K562 (cell line): ENCODE measurements at regions not wholly inside any gene's neighbourhood (a gene's known extent, or its start where the extent isn't known, plus 50 kb on each side); places are given as distances from the start of the nearest gene placed in this dataset.

ENCODE experiments used
- ETV6 ChIP-seq, 3 experiments: fragments of 150-350 bp in 1 of 3; sonication (generic) in 1 of 3; formaldehyde crosslinking in 1 of 3; IDR thresholded peaks; 2 replicates each; pipeline versions ENCODE4 v1.6.1 to v1.8.0; 2014 to 2022; ENCODE audit warnings: borderline replicate concordance in 2 of 3, low read depth in 2 of 3, antibody characterized with exemption in 1 of 3, low read length in 1 of 3, mild to moderate bottlenecking in 1 of 3, missing genetic modification reagents in 1 of 3
- PCBP1 ChIP-seq: fragments of 200-400 bp; formaldehyde crosslinking; IDR thresholded peaks from 2 replicates; pipeline ENCODE4 v1.6.1; 2018; ENCODE audit warnings: mild to moderate bottlenecking, low read depth, low read length; ENCODE audit not compliant: poor library complexity, severe bottlenecking
- ZNF212 ChIP-seq: fragments of 450-650 bp; formaldehyde crosslinking; IDR thresholded peaks from 2 replicates; pipeline ENCODE4 v1.4.0; 2020; ENCODE audit warnings: mild to moderate bottlenecking
- TF ChIP-seq, protein P1 (sequence below): fragments of 200-600 bp; sonication (generic); IDR thresholded peaks from one replicate; pipeline ENCODE4 v1.6.1; 2012; ENCODE audit warnings: mild to moderate bottlenecking, low read depth, low read length, inconsistent platforms

DNA sequence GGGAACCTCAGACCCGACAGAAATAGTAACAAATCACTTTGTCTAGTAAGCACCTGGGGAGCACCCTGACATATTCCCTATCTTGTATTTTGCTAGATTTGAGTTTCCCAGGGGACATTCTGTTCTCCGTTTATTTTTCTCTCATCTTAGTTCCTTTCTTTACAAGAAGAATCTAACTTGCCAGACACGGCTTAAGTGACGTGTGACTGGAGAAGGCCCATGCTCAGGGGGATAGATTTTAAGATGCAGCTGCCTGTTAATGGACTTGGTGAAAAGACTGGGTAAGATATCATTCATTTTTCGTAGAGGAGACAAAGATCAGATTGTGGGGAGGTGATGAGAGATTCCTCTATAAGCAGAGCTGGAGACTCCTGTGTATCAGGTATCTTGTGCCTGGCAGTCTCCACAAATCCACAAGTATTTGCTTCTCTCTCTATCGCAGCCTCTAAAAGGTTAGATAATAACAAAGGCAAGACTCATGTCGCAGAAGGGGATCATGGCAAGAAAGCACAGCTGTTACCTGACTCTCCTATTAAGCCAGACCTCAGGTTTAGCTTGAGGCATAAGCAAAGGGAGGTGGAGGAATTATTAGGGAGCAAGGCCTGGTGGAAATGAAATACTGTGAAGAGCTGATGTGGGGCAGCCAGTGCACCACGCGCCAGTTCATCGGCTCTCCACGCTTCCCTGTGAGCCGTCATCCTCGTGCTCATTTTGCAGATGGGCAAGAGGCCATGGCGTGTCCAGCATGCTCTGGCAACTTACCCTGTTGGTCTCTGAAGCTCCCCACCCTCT, 347.2 kb upstream of the TNP1 start (continued):
- TF ChIP-seq, protein P1, sequence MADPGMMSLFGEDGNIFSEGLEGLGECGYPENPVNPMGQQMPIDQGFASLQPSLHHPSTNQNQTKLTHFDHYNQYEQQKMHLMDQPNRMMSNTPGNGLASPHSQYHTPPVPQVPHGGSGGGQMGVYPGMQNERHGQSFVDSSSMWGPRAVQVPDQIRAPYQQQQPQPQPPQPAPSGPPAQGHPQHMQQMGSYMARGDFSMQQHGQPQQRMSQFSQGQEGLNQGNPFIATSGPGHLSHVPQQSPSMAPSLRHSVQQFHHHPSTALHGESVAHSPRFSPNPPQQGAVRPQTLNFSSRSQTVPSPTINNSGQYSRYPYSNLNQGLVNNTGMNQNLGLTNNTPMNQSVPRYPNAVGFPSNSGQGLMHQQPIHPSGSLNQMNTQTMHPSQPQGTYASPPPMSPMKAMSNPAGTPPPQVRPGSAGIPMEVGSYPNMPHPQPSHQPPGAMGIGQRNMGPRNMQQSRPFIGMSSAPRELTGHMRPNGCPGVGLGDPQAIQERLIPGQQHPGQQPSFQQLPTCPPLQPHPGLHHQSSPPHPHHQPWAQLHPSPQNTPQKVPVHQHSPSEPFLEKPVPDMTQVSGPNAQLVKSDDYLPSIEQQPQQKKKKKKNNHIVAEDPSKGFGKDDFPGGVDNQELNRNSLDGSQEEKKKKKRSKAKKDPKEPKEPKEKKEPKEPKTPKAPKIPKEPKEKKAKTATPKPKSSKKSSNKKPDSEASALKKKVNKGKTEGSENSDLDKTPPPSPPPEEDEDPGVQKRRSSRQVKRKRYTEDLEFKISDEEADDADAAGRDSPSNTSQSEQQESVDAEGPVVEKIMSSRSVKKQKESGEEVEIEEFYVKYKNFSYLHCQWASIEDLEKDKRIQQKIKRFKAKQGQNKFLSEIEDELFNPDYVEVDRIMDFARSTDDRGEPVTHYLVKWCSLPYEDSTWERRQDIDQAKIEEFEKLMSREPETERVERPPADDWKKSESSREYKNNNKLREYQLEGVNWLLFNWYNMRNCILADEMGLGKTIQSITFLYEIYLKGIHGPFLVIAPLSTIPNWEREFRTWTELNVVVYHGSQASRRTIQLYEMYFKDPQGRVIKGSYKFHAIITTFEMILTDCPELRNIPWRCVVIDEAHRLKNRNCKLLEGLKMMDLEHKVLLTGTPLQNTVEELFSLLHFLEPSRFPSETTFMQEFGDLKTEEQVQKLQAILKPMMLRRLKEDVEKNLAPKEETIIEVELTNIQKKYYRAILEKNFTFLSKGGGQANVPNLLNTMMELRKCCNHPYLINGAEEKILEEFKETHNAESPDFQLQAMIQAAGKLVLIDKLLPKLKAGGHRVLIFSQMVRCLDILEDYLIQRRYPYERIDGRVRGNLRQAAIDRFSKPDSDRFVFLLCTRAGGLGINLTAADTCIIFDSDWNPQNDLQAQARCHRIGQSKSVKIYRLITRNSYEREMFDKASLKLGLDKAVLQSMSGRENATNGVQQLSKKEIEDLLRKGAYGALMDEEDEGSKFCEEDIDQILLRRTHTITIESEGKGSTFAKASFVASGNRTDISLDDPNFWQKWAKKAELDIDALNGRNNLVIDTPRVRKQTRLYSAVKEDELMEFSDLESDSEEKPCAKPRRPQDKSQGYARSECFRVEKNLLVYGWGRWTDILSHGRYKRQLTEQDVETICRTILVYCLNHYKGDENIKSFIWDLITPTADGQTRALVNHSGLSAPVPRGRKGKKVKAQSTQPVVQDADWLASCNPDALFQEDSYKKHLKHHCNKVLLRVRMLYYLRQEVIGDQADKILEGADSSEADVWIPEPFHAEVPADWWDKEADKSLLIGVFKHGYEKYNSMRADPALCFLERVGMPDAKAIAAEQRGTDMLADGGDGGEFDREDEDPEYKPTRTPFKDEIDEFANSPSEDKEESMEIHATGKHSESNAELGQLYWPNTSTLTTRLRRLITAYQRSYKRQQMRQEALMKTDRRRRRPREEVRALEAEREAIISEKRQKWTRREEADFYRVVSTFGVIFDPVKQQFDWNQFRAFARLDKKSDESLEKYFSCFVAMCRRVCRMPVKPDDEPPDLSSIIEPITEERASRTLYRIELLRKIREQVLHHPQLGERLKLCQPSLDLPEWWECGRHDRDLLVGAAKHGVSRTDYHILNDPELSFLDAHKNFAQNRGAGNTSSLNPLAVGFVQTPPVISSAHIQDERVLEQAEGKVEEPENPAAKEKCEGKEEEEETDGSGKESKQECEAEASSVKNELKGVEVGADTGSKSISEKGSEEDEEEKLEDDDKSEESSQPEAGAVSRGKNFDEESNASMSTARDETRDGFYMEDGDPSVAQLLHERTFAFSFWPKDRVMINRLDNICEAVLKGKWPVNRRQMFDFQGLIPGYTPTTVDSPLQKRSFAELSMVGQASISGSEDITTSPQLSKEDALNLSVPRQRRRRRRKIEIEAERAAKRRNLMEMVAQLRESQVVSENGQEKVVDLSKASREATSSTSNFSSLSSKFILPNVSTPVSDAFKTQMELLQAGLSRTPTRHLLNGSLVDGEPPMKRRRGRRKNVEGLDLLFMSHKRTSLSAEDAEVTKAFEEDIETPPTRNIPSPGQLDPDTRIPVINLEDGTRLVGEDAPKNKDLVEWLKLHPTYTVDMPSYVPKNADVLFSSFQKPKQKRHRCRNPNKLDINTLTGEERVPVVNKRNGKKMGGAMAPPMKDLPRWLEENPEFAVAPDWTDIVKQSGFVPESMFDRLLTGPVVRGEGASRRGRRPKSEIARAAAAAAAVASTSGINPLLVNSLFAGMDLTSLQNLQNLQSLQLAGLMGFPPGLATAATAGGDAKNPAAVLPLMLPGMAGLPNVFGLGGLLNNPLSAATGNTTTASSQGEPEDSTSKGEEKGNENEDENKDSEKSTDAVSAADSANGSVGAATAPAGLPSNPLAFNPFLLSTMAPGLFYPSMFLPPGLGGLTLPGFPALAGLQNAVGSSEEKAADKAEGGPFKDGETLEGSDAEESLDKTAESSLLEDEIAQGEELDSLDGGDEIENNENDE = no peak
- TF ChIP-seq ETV6 (IDR thresholded peaks at IDR 0.05; ENCODE audit: borderline replicate concordance in 1 of 2, low read depth in 2 of 2, low read length in 1 of 2) = no peak
- TF ChIP-seq ETV6 (CRISPR knock-in tag; IDR thresholded peaks at IDR 0.05; ENCODE audit: borderline replicate concordance) = no peak
- no peak for TF ChIP-seq ZNF212 (CRISPR knock-in tag)
- no peak for TF ChIP-seq PCBP1
